ENCODE measurements at regions not wholly inside any gene's neighbourhood (a gene's known extent, or its start where the extent isn't known, plus 50 kb on each side); places are given as distances from the start of the nearest gene placed in this dataset.

DNA sequence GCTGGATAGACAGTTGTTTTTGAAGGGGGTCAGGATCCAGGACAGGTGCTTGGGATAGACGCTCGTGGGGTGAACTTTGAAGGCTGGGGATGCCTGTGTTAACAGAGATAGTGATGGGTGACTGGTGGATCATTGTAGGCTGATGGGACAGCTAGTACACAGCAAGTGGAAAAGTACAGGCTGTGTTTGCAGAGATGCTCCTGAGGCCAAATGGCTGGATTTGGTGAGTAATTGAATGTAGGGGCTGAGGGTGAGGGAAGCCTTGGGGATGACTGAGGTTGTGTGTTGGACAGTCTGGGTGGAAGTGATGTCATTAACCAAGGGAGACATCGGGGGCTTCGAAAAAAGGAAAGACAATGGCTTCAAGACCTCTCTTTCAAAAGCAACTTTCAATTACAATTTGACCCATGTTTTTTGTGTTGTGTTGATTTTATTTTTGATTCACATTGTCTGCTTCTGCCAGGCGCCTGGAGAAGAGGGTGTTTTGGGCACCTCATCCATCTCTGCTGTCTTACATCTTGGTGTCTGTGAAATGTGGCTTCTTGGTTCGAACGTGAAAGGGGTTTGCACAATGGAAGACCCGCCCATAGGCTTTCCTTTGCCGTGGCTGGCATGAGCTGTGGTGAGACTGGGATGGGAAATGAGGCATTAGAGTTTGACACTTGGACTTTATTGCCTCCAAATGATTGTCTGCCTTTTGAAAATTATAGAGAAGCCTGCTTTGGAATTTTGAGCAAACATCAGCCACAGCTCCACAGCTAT, 147.5 kb downstream of the FOXD2 start:
- TF ChIP-seq, protein P1, sequence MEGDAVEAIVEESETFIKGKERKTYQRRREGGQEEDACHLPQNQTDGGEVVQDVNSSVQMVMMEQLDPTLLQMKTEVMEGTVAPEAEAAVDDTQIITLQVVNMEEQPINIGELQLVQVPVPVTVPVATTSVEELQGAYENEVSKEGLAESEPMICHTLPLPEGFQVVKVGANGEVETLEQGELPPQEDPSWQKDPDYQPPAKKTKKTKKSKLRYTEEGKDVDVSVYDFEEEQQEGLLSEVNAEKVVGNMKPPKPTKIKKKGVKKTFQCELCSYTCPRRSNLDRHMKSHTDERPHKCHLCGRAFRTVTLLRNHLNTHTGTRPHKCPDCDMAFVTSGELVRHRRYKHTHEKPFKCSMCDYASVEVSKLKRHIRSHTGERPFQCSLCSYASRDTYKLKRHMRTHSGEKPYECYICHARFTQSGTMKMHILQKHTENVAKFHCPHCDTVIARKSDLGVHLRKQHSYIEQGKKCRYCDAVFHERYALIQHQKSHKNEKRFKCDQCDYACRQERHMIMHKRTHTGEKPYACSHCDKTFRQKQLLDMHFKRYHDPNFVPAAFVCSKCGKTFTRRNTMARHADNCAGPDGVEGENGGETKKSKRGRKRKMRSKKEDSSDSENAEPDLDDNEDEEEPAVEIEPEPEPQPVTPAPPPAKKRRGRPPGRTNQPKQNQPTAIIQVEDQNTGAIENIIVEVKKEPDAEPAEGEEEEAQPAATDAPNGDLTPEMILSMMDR (IDR thresholded peaks at IDR 0.05; ENCODE audit: low read depth, low read length, missing control alignments), result no peak
- H3K4me3 ChIP-seq (ENCODE audit: low read depth, low read length), result no peak overlapping the region
- no peak for DNase-seq (ENCODE audit: low read depth)
- in situ Hi-C loops (cut with HindIII; ENCODE audit: low sequenced_read_pairs), result no loop called here

DNA sequence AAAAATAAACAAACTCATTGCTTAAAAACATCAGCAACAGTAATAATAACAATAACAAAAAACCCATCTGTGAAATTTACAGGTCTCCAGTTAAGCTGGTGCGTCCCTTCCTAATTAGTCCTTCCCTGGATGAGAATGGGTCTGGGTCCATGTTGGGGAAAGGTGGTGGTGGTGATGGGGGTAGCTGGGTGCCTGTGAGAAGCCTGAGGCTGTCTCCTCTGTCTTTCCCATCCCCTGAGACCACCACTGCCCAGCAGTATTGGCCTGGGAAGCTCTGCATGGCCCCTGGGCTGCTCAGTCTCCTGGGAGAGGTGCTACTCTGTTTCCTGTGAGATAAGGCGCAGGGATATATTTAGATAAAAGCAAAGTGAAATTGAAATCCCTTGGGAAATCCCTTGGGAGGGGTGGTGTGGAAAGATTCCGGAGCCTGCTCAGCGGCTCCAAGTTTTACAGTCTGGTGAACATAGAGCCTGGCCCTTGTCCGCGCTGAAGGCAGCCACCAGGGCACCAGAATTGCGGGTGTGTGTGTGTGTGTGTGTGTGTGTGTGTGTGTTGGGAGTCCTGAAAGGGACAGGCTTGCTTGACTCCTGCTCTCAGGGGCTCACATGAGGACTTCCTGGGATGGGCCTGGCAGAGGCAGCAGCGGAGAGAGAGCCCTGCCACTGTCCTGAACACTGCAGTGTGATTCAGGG, 150.2 kb downstream of the FOXD2 start:
- TF ChIP-seq, protein P1 (IDR thresholded peaks at IDR 0.05; ENCODE audit: low read depth, low read length, missing control alignments), result no peak
- in situ Hi-C loops (cut with HindIII; ENCODE audit: low sequenced_read_pairs), result no loop called here
- no peak for DNase-seq (ENCODE audit: low read depth)
- H3K4me3 ChIP-seq (ENCODE audit: low read depth, low read length), result no peak overlapping the region

DNA sequence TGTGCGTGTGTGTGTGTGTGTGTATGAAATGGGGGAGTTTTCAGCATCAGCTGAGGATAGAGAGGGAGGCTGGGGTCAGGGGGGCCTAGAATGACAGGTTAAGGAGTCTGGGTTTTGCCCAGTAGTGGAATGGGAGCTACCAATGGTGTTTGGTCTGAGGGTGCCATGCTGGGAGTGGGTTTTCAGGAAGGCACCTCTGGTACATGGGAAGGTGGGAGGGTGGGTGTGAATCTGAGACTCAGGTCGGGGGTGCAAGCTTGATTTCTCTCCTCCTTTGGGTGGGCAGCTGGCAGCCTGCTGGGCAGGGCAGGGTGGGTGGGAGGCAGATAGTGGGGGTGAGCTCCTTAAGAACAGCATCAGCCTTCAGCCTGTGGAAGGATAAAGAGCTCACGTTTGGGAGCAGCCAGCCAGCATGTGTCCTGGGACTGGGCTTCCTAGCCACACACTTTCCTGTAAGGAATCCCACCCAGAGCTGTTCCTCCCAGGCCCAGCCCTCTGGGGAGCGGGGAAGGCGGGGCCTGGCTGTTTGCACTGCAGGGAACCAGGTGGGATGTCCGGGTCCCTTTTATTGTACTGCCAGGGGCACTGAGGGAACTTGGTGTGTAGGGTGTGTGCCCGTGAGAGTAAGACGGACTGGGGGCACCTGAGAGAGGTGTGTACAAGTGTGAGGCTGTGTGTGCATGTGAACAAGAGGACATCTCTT, 152.8 kb downstream of the FOXD2 start:
- DNase-seq (ENCODE audit: low read depth), result no peak
- H3K4me3 ChIP-seq (ENCODE audit: low read depth, low read length), result no peak overlapping the region
- in situ Hi-C loops (cut with HindIII; ENCODE audit: low sequenced_read_pairs), result no loop called here
- TF ChIP-seq, protein P1 (IDR thresholded peaks at IDR 0.05; ENCODE audit: low read depth, low read length, missing control alignments), result no peak

DNA sequence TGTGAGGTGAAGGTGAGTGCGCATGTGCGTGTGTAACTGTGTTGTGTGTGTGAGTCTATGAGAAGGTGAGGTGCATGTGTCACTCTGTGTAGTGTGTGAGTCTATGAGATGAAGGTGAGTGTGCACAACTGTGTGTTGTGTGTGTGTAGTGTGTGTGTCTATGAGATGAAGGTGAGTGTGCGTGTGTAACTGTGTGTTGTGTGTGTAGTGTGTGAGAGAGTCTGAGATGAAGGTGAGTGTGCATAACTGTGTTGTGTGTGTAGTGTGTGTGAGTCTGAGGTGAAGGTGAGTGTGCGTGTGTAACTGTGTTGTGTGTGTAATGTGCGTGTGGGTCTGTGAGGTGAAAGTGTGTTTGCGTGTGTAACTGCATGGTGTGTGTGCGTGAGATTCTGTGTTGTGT, 154.0 kb downstream of the FOXD2 start:
- DNase-seq (ENCODE audit: low read depth), result no peak
- in situ Hi-C loops (cut with HindIII; ENCODE audit: low sequenced_read_pairs), result no loop called here
- TF ChIP-seq, protein P1 (IDR thresholded peaks at IDR 0.05; ENCODE audit: low read depth, low read length, missing control alignments), result no peak
- no peak overlapping the region for H3K4me3 ChIP-seq (ENCODE audit: low read depth, low read length)

DNA sequence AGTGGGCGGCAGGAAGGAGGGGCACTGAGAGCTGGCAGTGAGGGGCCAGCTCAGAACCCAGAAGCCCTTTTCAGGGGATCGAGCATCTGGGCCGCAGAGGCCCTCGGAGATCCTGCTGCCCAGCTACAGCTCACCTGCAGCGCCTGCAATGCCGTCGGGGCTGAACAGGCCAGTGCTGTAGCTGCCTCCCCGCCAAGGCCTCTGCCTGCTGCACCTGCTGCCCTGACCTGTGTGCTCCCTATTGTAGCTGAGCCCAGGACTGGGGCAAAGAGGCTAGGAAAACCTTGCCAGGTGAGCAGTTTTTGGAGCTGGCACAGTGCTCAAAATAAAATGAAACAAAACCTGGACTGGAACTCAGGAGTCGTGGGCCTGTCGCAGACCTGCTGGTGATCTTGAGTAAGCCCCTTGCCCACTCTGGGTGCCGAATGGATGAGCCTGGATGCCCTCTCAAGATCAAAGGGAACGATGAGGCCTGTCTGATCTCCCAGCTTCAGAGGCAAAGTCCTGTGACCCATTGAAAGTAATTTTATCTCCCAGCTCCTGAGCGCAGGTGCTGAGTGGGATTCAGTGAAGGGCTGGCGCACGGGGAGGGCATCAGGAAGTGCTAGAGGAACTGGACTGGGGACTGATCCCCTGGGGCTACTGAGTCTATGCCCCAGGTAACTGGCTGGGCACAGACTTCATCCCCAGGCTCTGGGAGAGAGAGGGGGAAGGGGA, 154.6 kb downstream of the FOXD2 start:
- no peak for DNase-seq (ENCODE audit: low read depth)
- TF ChIP-seq, protein P1 (IDR thresholded peaks at IDR 0.05; ENCODE audit: low read depth, low read length, missing control alignments), result no peak
- H3K4me3 ChIP-seq (ENCODE audit: low read depth, low read length), result no peak overlapping the region
- in situ Hi-C loops (cut with HindIII; ENCODE audit: low sequenced_read_pairs), result no loop called here

DNA sequence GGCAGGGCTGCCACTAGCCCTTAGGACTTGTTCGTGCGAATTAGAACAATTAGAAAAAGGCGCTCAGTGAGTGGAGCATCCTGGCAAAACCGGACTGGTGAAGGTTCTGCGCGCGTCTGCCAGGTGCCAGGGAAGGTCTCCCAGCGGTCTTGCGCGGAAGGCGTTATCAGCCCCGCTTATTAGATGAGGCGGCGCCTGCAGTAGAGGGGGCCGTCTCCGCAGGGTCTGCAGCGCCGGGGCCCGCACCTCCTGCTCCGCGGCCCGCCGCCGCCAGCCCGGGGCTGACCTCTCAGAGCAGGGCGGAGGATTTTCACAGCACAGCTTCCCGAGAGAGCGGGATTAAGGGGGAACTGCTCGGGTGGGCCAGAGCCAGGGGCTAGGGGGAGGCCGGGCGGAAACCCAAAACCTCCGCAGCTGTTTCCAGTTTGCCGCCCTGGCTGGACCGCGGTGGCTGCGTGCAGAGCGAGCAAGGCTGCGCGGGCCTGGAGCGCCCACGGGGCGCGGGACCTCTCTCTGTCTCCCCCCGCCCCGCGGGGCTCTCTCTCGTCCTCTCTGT, 155.2 kb downstream of the FOXD2 start:
- no peak overlapping the region for H3K4me3 ChIP-seq (ENCODE audit: low read depth, low read length)
- in situ Hi-C loops (cut with HindIII; ENCODE audit: low sequenced_read_pairs), result no loop called here
- TF ChIP-seq, protein P1 (IDR thresholded peaks at IDR 0.05; ENCODE audit: low read depth, low read length, missing control alignments), result no peak
- no peak for DNase-seq (ENCODE audit: low read depth)
